ENCODE measurements at regions not wholly inside any gene's neighbourhood (a gene's known extent, or its start where the extent isn't known, plus 50 kb on each side); places are given as distances from the start of the nearest gene placed in this dataset.

- no TSS peak for BruUV-seq (replicated peaks)
- CTCF ChIA-PET: interaction anchor here (0.6 kb wide), 1 partner anchor 20 kb away, joined by 3 read pairs; no protein-coding TSS in a partner anchor
- POLR2A ChIA-PET: no interaction called here
Observed at GRCh38 chrX:147183161-147183560, 368.6 kb upstream of the CXorf51A start.

GRCh38 chrX:147180886-147181285 lies 366.3 kb upstream of the CXorf51A start:
- no peaks in the 10 kb centered on the region for H3K9me3 Mint-ChIP-seq (ENCODE audit: unreplicated experiment)
- H3K27ac Mint-ChIP-seq (ENCODE audit: low read depth, unreplicated experiment): no peak overlapping the region
- CTCF ChIA-PET: interaction anchor here (0.7 kb wide), 1 partner anchor 744 kb away, joined by 3 read pairs; no protein-coding TSS in a partner anchor
- H3K4me3 Mint-ChIP-seq (ENCODE audit: unreplicated experiment): no peak overlapping the region
- intact Hi-C loops (cut with micrococcal nuclease): no loop called here
- BruUV-seq (replicated peaks): no TSS peak
- H3K36me3 Mint-ChIP-seq (ENCODE audit: insufficient read depth, unreplicated experiment): peaks cover 6% of the 10 kb centered on the region
- H3K4me1 Mint-ChIP-seq (ENCODE audit: insufficient read depth, unreplicated experiment): peaks cover 6% of the 10 kb centered on the region
- no peak for TF ChIP-seq CTCF (IDR thresholded peaks at IDR 0.05; ENCODE audit: unreplicated experiment)
- no peaks in the 10 kb centered on the region for H3K27me3 Mint-ChIP-seq (ENCODE audit: insufficient read depth, unreplicated experiment)
- POLR2A ChIA-PET: no interaction called here
- DNase-seq (ENCODE audit: unreplicated experiment): peak; percentile 15

More at GRCh38 chrX:147183161-147183560, 368.6 kb upstream of the CXorf51A start:
- DNase-seq (ENCODE audit: unreplicated experiment): no peak
- H3K27ac Mint-ChIP-seq (ENCODE audit: low read depth, unreplicated experiment): no peak overlapping the region
- H3K27me3 Mint-ChIP-seq (ENCODE audit: insufficient read depth, unreplicated experiment): no peaks in the 10 kb centered on the region
- intact Hi-C loops (cut with micrococcal nuclease): no loop called here
- peaks cover 6% of the 10 kb centered on the region for H3K4me1 Mint-ChIP-seq (ENCODE audit: insufficient read depth, unreplicated experiment)
- no peaks in the 10 kb centered on the region for H3K9me3 Mint-ChIP-seq (ENCODE audit: unreplicated experiment)
- no peak for TF ChIP-seq CTCF (IDR thresholded peaks at IDR 0.05; ENCODE audit: unreplicated experiment)
- no peak overlapping the region for H3K4me3 Mint-ChIP-seq (ENCODE audit: unreplicated experiment)
- H3K36me3 Mint-ChIP-seq (ENCODE audit: insufficient read depth, unreplicated experiment): peaks cover 6% of the 10 kb centered on the region

GRCh38 chrX:147179625-147180024 lies 365.1 kb upstream of the CXorf51A start:
- Mint-ChIP-seq H3K36me3 (ENCODE audit: insufficient read depth, unreplicated experiment) (peaks cover 4% of the 10 kb centered on the region), H3K27ac (ENCODE audit: low read depth, unreplicated experiment) (no peak overlapping the region), H3K4me3 (ENCODE audit: unreplicated experiment) (no peak overlapping the region), H3K9me3 (ENCODE audit: unreplicated experiment) (no peaks in the 10 kb centered on the region), H3K27me3 (ENCODE audit: insufficient read depth, unreplicated experiment) (no peaks in the 10 kb centered on the region), H3K4me1 (ENCODE audit: insufficient read depth, unreplicated experiment) (peaks cover 6% of the 10 kb centered on the region)
- intact Hi-C loops (cut with micrococcal nuclease): no loop called here
- TF ChIP-seq CTCF (IDR thresholded peaks at IDR 0.05; ENCODE audit: unreplicated experiment): no peak
- ChIA-PET POLR2A (no interaction called here), CTCF (no interaction called here)
- no peak for DNase-seq (ENCODE audit: unreplicated experiment)
- no TSS peak for BruUV-seq (replicated peaks)

- intact Hi-C loops (cut with micrococcal nuclease): no loop called here
- Mint-ChIP-seq H3K36me3 (ENCODE audit: insufficient read depth, unreplicated experiment) (no peaks in the 10 kb centered on the region), H3K9me3 (ENCODE audit: unreplicated experiment) (peaks cover 8% of the 10 kb centered on the region), H3K27me3 (ENCODE audit: insufficient read depth, unreplicated experiment) (no peaks in the 10 kb centered on the region), H3K4me3 (ENCODE audit: unreplicated experiment) (no peak overlapping the region), H3K4me1 (ENCODE audit: insufficient read depth, unreplicated experiment) (no peaks in the 10 kb centered on the region), H3K27ac (ENCODE audit: low read depth, unreplicated experiment) (no peak overlapping the region)
- no TSS peak for BruUV-seq (replicated peaks)
- DNase-seq (ENCODE audit: unreplicated experiment): peak; percentile 38
- no peak for TF ChIP-seq CTCF (IDR thresholded peaks at IDR 0.05; ENCODE audit: unreplicated experiment)
- ChIA-PET CTCF (no interaction called here), POLR2A (no interaction called here)
Observed at GRCh38 chrX:147174591-147174990, 360.0 kb upstream of the CXorf51A start.
